Natural killer cell (primary cell): ENCODE measurements at regions not wholly inside any gene's neighbourhood (a gene's known extent, or its start where the extent isn't known, plus 50 kb on each side); places are given as distances from the start of the nearest gene placed in this dataset.

Experiments used
- ATAC-seq, 3 donors: fragments of 150-1000 bp in 2 of 3; fragments of 200-7000 bp in 1 of 3; cut with Tn5 transposase; 1 replicate in 1 of 3; 2 replicates in 2 of 3; pipeline ENCODE4 v1.10.0; 2021; ENCODE audit warnings: mild to moderate bottlenecking in 2 of 3, moderate library complexity in 2 of 3
- DNase-seq, 2 donors: peaks; one replicate each; pipeline versions ENCODE4 v3.0.0 to v3.0.0-alpha.2; 2013 to 2021; ENCODE audit warnings: mixed read lengths in 1 of 2
- H3K27ac ChIP-seq: one replicate; pipeline ENCODE4 v1.5.1; 2013; ENCODE audit warnings: mild to moderate bottlenecking, low read length
- H3K27me3 ChIP-seq: one replicate; pipeline ENCODE4 v1.6.1; 2013; ENCODE audit warnings: low read length; ENCODE audit not compliant: control insufficient read depth, insufficient read depth
- H3K36me3 ChIP-seq: one replicate; pipeline ENCODE4 v1.6.1; 2013; ENCODE audit warnings: low read length; ENCODE audit not compliant: control insufficient read depth, insufficient read depth
- H3K4me1 ChIP-seq: one replicate; pipeline ENCODE4 v1.6.1; 2013; ENCODE audit warnings: low read length; ENCODE audit not compliant: control insufficient read depth, insufficient read depth
- H3K4me3 ChIP-seq: one replicate; pipeline ENCODE4 v1.5.1; 2013; ENCODE audit warnings: low read length
- H3K9me3 ChIP-seq: one replicate; pipeline ENCODE4 v1.6.1; 2013; ENCODE audit warnings: low read length; ENCODE audit not compliant: control insufficient read depth, insufficient read depth
- H3K27ac Mint-ChIP-seq, 2 donors: one replicate each; pipeline ENCODE4 v1.8.0; 2022; ENCODE audit warnings: mild to moderate bottlenecking in 2 of 2, mixed read lengths in 2 of 2, moderate library complexity in 1 of 2
- H3K27me3 Mint-ChIP-seq, 2 donors: one replicate each; pipeline ENCODE4 v1.8.0; 2022; ENCODE audit warnings: low read depth in 2 of 2, mixed read lengths in 2 of 2
- H3K36me3 Mint-ChIP-seq: one replicate; pipeline ENCODE4 v1.8.0; 2022; ENCODE audit warnings: mixed read lengths
- H3K4me1 Mint-ChIP-seq, 2 donors: one replicate each; pipeline ENCODE4 v1.8.0; 2022; ENCODE audit warnings: mixed read lengths in 2 of 2
- H3K4me3 Mint-ChIP-seq: one replicate; pipeline ENCODE4 v1.8.0; 2022; ENCODE audit warnings: mild to moderate bottlenecking, moderate library complexity, mixed read lengths
- H3K9me3 Mint-ChIP-seq, 2 donors: one replicate each; pipeline ENCODE4 v1.8.0; 2022; ENCODE audit warnings: mixed read lengths in 2 of 2
- WGBS: methylation state at CpG from one replicate; pipeline ENCODE4 v1.1.7; 2013; ENCODE audit warnings: missing lambda C conversion rate; ENCODE audit not compliant: insufficient coverage; 5-methylcytosine and 5-hydroxymethylcytosine counted together
- intact Hi-C: fragments of 100-400 bp; cut with micrococcal nuclease; formaldehyde crosslinking; loops from one replicate; pipeline ENCODE4 v1.14.2; 2022
- TF ChIP-seq, protein P1 (sequence below): fragments of 200-600 bp; IDR thresholded peaks from one replicate; pipeline ENCODE4 v1.8.0; 2022; ENCODE audit warnings: antibody characterized with exemption

DNA sequence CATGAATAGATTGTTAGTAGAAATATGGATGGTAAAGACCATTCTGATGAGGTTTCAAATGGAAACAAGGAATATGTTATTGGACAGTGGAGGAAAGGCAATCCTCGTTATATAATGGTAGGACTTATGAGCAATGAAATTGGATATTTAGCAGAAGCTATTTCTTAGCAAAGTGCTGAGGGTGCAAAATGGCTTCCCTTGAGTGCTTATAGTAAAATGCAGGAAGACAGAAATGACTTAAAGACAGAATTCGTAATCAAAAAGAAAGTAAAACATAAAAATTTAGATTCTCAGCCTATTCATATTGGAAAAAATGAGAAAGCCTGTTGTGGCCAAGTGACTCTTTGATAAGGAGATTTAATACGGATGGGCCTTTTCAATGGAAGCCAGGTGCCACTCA lies 102.1 kb upstream of the ADRA1B start:
- Mint-ChIP-seq H3K36me3 (no peaks in the 10 kb centered on the region), H3K4me1 (no peaks in the 10 kb centered on the region), H3K9me3 (no peaks in the 10 kb centered on the region), H3K27me3 (peaks cover 0 to 9% of the 10 kb centered on the region in 2 donors), H3K27ac (no peak overlapping the region), H3K4me3 (no peak overlapping the region)
- ATAC-seq: no peak
- no peaks in the 10 kb centered on the region for H3K4me1 ChIP-seq
- no peak overlapping the region for H3K4me3 ChIP-seq
- no peaks in the 10 kb centered on the region for H3K27me3 ChIP-seq
- TF ChIP-seq, protein P1, sequence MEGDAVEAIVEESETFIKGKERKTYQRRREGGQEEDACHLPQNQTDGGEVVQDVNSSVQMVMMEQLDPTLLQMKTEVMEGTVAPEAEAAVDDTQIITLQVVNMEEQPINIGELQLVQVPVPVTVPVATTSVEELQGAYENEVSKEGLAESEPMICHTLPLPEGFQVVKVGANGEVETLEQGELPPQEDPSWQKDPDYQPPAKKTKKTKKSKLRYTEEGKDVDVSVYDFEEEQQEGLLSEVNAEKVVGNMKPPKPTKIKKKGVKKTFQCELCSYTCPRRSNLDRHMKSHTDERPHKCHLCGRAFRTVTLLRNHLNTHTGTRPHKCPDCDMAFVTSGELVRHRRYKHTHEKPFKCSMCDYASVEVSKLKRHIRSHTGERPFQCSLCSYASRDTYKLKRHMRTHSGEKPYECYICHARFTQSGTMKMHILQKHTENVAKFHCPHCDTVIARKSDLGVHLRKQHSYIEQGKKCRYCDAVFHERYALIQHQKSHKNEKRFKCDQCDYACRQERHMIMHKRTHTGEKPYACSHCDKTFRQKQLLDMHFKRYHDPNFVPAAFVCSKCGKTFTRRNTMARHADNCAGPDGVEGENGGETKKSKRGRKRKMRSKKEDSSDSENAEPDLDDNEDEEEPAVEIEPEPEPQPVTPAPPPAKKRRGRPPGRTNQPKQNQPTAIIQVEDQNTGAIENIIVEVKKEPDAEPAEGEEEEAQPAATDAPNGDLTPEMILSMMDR: no peak
- H3K36me3 ChIP-seq: no peaks in the 10 kb centered on the region
- intact Hi-C loops: no loop called here
- no peak overlapping the region for H3K27ac ChIP-seq
- WGBS: 73% methylated on average over 3 of the region's 3 CpGs
- H3K9me3 ChIP-seq: no peaks in the 10 kb centered on the region
- no peak for DNase-seq

DNA sequence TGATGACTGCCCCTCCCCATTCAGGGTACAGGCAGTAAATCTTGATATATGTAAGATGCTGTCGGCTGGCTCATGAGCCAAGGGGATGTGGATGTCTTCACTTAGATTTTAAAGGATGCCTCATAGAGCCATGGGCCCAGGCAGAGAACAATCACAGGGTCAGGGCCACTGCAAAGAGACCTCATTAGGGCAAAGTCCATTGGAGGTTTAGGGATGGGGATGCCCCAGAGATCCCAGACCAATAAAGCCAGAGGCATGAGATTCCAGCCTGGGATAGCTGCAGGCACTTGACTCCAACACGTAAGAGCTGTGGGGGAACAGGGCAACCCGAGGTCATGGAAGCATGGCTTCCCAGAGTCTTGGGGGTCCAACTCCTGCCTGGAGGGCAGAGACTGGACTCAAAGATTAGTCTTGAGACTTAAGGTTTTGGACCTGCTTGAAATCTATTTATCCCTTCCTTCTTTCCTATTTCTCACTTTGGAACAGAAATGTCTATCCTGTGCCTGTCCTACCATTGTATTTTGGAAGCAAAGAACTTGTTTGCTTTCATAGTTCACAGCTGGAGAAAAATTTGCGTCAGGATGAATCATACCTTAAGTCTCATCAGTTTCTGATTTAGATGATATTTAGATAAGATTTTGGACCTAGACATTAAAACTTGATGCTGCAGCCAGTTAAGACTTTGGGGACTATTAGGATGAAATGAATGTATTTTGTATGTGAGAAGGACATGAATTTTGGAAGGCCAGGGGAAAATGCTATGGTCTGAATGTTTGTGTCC lies 101.3 kb upstream of the ADRA1B start:
- ATAC-seq: no peak
- Mint-ChIP-seq H3K27me3 (peaks cover 0 to 9% of the 10 kb centered on the region in 2 donors), H3K27ac (no peak overlapping the region), H3K36me3 (no peaks in the 10 kb centered on the region), H3K9me3 (no peaks in the 10 kb centered on the region), H3K4me1 (no peaks in the 10 kb centered on the region), H3K4me3 (no peak overlapping the region)
- Histone ChIP-seq H3K27me3 (no peaks in the 10 kb centered on the region), H3K9me3 (no peaks in the 10 kb centered on the region), H3K4me1 (no peaks in the 10 kb centered on the region), H3K27ac (no peak overlapping the region), H3K4me3 (no peak overlapping the region), H3K36me3 (no peaks in the 10 kb centered on the region)
- WGBS: 83% methylated on average over 4 of the region's 4 CpGs
- no peak for DNase-seq
- TF ChIP-seq, protein P1: no peak
- intact Hi-C loops: no loop called here

- H3K4me1 Mint-ChIP-seq: no peaks in the 10 kb centered on the region
- Histone ChIP-seq H3K4me3 (no peak overlapping the region), H3K27me3 (no peaks in the 10 kb centered on the region), H3K4me1 (no peaks in the 10 kb centered on the region), H3K27ac (no peak overlapping the region), H3K9me3 (no peaks in the 10 kb centered on the region), H3K36me3 (no peaks in the 10 kb centered on the region)
- no peak overlapping the region for H3K4me3 Mint-ChIP-seq
- TF ChIP-seq, protein P1: no peak
- no peaks in the 10 kb centered on the region for H3K36me3 Mint-ChIP-seq
- peaks cover 0 to 25% of the 10 kb centered on the region in 2 donors for H3K27me3 Mint-ChIP-seq
- 88% methylated on average over 4 of the region's 5 CpGs for WGBS
- DNase-seq (no peak), ATAC-seq (no peak)
- intact Hi-C loops: no loop called here
- no peaks in the 10 kb centered on the region for H3K9me3 Mint-ChIP-seq
- no peak overlapping the region for H3K27ac Mint-ChIP-seq
These were observed 98.8 kb upstream of the ADRA1B start for GRCh38 chr5:159817262-159818029.
